H1 (cell line): ENCODE measurements at regions not wholly inside any gene's neighbourhood (a gene's known extent, or its start where the extent isn't known, plus 50 kb on each side); places are given as distances from the start of the nearest gene placed in this dataset.

Experiments used
- CREB1 ChIP-seq: IDR thresholded peaks from 2 replicates; pipeline ENCODE4 v1.6.1; 2012; ENCODE audit warnings: inconsistent platforms
- GABPA ChIP-seq: IDR thresholded peaks from 2 replicates; pipeline ENCODE4 v1.6.1; 2011; ENCODE audit warnings: mild to moderate bottlenecking, low read length, moderate library complexity, borderline replicate concordance; ENCODE audit not compliant: insufficient read depth
- NRF1 ChIP-seq: IDR thresholded peaks from 2 replicates; pipeline ENCODE4 v1.6.1; 2011; ENCODE audit warnings: mild to moderate bottlenecking, low read depth, low read length, improper control_type of control experiment
- POU5F1 ChIP-seq: IDR thresholded peaks from 2 replicates; pipeline ENCODE4 v1.6.1; 2011; ENCODE audit warnings: low read depth, mild to moderate bottlenecking, low read length, moderate library complexity
- TBP ChIP-seq: IDR thresholded peaks from 2 replicates; pipeline ENCODE4 v1.6.1; 2011; ENCODE audit warnings: low read depth, low read length, improper control_type of control experiment

DNA sequence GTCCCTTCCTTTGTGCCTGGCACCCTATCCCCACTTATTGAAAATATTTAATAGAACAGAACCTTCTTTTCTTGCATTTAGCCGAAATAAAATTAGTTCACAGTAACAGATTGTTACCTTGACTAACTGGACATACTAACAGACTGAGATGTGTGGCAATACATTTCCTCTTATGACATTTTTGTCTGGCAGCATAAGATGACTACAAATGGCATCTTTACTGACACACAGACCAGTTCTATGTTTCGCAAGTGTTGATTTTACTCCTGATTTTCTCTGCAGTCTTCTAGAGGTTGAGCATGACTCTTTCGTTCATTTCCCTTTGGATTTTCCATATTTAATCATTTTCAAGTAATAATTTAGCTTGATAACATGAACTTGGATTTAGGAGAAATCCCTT, 474.6 kb downstream of the CBLN4 start (continued):
- TF ChIP-seq POU5F1 (no peak), CREB1 (no peak), GABPA (no peak), NRF1 (no peak), TBP (no peak)
